Neural progenitor cell (in vitro differentiated cells): ENCODE measurements at regions not wholly inside any gene's neighbourhood (a gene's known extent, or its start where the extent isn't known, plus 50 kb on each side); places are given as distances from the start of the nearest gene placed in this dataset.

ENCODE experiments used
- EZH2 ChIP-seq: fragments of 200-600 bp; sonication (generic); IDR thresholded peaks from 2 replicates; pipeline ENCODE4 v1.6.1; 2017; ENCODE audit warnings: antibody characterized with exemption, mild to moderate bottlenecking, moderate library complexity
- EZH2phosphoT487 ChIP-seq: fragments of 200-600 bp; sonication (generic); IDR thresholded peaks from 2 replicates; pipeline ENCODE4 v1.6.1; 2017; ENCODE audit warnings: antibody characterized with exemption
- TF ChIP-seq, protein P1 (sequence below): fragments of 200-600 bp; sonication (generic); IDR thresholded peaks from 2 replicates; pipeline ENCODE4 v1.5.1; 2017; ENCODE audit warnings: antibody characterized with exemption, mild to moderate bottlenecking

DNA sequence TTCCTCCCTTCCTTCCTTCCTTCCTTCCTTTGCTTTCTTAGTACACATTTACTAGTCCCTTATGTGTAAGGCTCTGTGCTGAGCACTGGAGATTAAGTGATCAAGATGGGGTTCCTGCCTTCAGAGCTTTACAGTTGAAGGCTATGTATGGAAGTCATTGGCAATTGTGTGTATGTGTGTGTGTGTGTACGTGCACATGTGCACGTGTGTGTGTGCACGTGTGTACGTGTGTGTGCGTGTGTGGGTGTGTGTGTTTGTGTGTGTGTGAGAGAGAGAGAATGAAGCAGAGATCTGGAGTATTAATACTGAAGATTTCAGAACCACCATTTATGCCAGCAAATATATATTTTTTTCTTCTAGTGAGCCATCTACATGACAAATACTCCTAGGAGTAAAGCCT lies 184.9 kb upstream of the NFIB start:
- TF ChIP-seq, protein P1, sequence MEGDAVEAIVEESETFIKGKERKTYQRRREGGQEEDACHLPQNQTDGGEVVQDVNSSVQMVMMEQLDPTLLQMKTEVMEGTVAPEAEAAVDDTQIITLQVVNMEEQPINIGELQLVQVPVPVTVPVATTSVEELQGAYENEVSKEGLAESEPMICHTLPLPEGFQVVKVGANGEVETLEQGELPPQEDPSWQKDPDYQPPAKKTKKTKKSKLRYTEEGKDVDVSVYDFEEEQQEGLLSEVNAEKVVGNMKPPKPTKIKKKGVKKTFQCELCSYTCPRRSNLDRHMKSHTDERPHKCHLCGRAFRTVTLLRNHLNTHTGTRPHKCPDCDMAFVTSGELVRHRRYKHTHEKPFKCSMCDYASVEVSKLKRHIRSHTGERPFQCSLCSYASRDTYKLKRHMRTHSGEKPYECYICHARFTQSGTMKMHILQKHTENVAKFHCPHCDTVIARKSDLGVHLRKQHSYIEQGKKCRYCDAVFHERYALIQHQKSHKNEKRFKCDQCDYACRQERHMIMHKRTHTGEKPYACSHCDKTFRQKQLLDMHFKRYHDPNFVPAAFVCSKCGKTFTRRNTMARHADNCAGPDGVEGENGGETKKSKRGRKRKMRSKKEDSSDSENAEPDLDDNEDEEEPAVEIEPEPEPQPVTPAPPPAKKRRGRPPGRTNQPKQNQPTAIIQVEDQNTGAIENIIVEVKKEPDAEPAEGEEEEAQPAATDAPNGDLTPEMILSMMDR: no peak
- TF ChIP-seq EZH2: no peak
- TF ChIP-seq EZH2phosphoT487: no peak
